ENCODE measurements at regions not wholly inside any gene's neighbourhood (a gene's known extent, or its start where the extent isn't known, plus 50 kb on each side); places are given as distances from the start of the nearest gene placed in this dataset.

DNA sequence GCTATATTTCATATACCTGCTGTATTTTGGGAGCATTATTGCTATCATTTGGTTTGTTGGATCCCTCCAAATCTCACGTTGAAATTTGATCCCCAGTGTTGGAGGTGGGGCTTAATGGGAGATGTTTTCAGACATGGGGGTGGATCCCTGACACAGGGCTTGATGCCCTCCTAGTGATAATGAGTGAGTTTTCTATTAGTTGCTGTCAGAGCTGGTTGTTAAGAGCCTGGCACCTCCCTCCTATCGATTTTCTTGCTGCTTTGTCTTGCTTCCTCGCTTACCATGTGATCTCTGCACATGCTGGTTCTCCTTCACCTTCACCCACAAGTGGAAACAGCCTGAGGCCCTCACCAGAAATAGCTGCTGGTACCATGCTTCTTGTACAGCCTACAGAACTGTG, 259.9 kb upstream of the STARD13 start:
- TF ChIP-seq, protein P1, sequence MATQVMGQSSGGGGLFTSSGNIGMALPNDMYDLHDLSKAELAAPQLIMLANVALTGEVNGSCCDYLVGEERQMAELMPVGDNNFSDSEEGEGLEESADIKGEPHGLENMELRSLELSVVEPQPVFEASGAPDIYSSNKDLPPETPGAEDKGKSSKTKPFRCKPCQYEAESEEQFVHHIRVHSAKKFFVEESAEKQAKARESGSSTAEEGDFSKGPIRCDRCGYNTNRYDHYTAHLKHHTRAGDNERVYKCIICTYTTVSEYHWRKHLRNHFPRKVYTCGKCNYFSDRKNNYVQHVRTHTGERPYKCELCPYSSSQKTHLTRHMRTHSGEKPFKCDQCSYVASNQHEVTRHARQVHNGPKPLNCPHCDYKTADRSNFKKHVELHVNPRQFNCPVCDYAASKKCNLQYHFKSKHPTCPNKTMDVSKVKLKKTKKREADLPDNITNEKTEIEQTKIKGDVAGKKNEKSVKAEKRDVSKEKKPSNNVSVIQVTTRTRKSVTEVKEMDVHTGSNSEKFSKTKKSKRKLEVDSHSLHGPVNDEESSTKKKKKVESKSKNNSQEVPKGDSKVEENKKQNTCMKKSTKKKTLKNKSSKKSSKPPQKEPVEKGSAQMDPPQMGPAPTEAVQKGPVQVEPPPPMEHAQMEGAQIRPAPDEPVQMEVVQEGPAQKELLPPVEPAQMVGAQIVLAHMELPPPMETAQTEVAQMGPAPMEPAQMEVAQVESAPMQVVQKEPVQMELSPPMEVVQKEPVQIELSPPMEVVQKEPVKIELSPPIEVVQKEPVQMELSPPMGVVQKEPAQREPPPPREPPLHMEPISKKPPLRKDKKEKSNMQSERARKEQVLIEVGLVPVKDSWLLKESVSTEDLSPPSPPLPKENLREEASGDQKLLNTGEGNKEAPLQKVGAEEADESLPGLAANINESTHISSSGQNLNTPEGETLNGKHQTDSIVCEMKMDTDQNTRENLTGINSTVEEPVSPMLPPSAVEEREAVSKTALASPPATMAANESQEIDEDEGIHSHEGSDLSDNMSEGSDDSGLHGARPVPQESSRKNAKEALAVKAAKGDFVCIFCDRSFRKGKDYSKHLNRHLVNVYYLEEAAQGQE (IDR thresholded peaks at IDR 0.05; ENCODE audit: insufficient read depth in 1 of 2, low read depth in 2 of 2, low read length in 2 of 2) = no peak
- no peak for TF ChIP-seq POLR2AphosphoS5 (IDR thresholded peaks at IDR 0.05; ENCODE audit: low read depth, low read length)
- TF ChIP-seq FOXP2 (optimal IDR thresholded peaks at IDR 0.05; ENCODE audit: borderline replicate concordance, extremely low read depth, extremely low read length, insufficient read depth) = no peak
- TF ChIP-seq TAF1 (IDR thresholded peaks at IDR 0.05; ENCODE audit: borderline replicate concordance, insufficient read depth, low read length) = no peak
- no peak for TF ChIP-seq SIN3A (IDR thresholded peaks at IDR 0.05; ENCODE audit: borderline replicate concordance, insufficient read depth, low read length)

DNA sequence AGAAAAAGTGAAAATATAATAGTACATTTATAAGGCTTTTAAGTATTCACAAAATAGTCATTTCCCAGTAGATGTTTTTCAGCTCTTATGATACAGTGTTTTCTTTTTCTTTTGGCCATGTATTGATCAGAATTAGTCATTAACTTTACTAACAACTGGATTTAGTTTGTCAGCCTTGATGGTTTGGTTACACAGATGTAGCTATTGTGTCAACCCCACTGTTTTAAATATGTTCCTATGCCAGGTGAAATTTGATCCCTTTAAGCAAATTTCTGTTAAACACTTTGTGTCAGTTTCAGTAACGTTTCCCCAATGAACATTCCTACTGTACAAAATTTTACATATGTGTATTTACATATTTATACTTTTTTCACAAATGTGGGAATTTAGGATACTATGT, 261.5 kb upstream of the STARD13 start:
- TF ChIP-seq POLR2AphosphoS5 (IDR thresholded peaks at IDR 0.05; ENCODE audit: low read depth, low read length) (no peak), TAF1 (IDR thresholded peaks at IDR 0.05; ENCODE audit: borderline replicate concordance, insufficient read depth, low read length) (no peak), FOXP2 (optimal IDR thresholded peaks at IDR 0.05; ENCODE audit: borderline replicate concordance, extremely low read depth, extremely low read length, insufficient read depth) (no peak)
- TF ChIP-seq, protein P1 (IDR thresholded peaks at IDR 0.05; ENCODE audit: insufficient read depth in 1 of 2, low read depth in 2 of 2, low read length in 2 of 2) = no peak

DNA sequence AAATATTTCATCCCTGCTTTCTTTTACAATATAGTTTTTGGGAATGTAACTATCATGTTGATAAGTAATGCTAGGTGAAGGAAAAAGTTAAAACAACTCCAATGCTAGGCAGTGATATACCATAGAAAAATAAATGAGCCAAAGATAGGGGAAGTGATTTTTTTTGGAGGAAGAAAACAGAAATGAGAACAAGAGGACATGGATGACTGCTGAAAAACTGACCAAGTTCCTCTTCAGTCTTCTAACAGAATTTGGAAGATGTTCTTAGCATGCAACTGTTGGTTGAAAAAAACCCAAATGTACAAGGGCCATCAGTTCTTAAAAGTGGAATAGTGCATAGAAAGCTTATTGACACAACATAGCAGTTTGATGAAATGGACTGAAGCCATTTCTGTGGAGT, 262.5 kb upstream of the STARD13 start:
- TF ChIP-seq FOXP2 (optimal IDR thresholded peaks at IDR 0.05; ENCODE audit: borderline replicate concordance, extremely low read depth, extremely low read length, insufficient read depth) (no peak), TAF1 (IDR thresholded peaks at IDR 0.05; ENCODE audit: borderline replicate concordance, insufficient read depth, low read length) (no peak), POLR2AphosphoS5 (IDR thresholded peaks at IDR 0.05; ENCODE audit: low read depth, low read length) (no peak)
- TF ChIP-seq, protein P1 (IDR thresholded peaks at IDR 0.05; ENCODE audit: insufficient read depth in 1 of 2, low read depth in 2 of 2, low read length in 2 of 2) = no peak

DNA sequence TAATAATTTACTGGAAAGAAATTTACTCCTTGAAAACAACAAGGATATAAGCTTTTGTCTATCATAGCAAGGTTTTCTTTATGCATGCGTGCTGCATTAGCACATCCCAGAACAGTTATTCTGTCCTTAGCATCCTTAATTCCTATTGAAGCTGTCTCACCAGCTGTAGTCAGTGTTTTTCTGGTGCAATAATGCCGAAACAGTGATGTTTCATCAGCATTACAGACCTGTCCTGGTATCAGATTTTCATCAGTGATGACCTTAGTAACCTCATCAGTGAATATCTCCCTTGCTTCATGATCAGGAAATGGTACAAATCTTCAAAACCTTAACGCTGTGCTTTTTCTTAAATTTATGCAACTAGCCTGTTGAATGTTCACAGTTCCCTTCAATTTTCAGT, 264.7 kb upstream of the STARD13 start:
- TF ChIP-seq POLR2AphosphoS5 (IDR thresholded peaks at IDR 0.05; ENCODE audit: low read depth, low read length) (no peak), FOXP2 (optimal IDR thresholded peaks at IDR 0.05; ENCODE audit: borderline replicate concordance, extremely low read depth, extremely low read length, insufficient read depth) (no peak), SIN3A (IDR thresholded peaks at IDR 0.05; ENCODE audit: borderline replicate concordance, insufficient read depth, low read length) (no peak), TAF1 (IDR thresholded peaks at IDR 0.05; ENCODE audit: borderline replicate concordance, insufficient read depth, low read length) (no peak)
- TF ChIP-seq, protein P1 (IDR thresholded peaks at IDR 0.05; ENCODE audit: insufficient read depth in 1 of 2, low read depth in 2 of 2, low read length in 2 of 2) = no peak

DNA sequence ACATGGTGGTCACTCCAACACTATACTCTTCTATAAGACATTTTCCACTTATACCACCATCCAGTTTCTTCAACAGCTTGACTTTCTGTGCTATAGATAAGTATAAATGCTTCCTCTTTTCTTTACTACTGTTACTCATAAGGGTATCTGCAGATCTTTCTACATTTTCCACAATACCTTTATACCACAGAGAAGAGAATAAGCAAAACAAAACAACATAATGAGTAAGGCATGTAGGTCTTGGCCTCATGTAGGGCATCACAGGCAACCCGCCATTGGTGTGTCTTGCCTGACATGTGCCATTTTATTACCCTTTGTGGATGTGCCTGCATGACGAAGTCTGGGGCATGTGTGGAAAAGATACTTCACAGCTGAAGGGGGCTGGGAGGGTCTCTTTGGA, 265.3 kb upstream of the STARD13 start:
- TF ChIP-seq POLR2AphosphoS5 (IDR thresholded peaks at IDR 0.05; ENCODE audit: low read depth, low read length) = no peak
- no peak for TF ChIP-seq TAF1 (IDR thresholded peaks at IDR 0.05; ENCODE audit: borderline replicate concordance, insufficient read depth, low read length)
- TF ChIP-seq SIN3A (IDR thresholded peaks at IDR 0.05; ENCODE audit: borderline replicate concordance, insufficient read depth, low read length) = no peak
- no peak for TF ChIP-seq FOXP2 (optimal IDR thresholded peaks at IDR 0.05; ENCODE audit: borderline replicate concordance, extremely low read depth, extremely low read length, insufficient read depth)
- TF ChIP-seq, protein P1 (IDR thresholded peaks at IDR 0.05; ENCODE audit: insufficient read depth in 1 of 2, low read depth in 2 of 2, low read length in 2 of 2) = no peak
